H1 (cell line): ENCODE measurements at regions not wholly inside any gene's neighbourhood (a gene's known extent, or its start where the extent isn't known, plus 50 kb on each side); places are given as distances from the start of the nearest gene placed in this dataset.

ENCODE experiments used
- CTCF ChIA-PET: fragments of 300-600 bp; sonication (Branson Sonifier 250); formaldehyde crosslinking; loops from one replicate; lab custom pipeline; 2021; ENCODE audit not compliant: partially characterized antibody; lab: Charles Lee
- POLR2A ChIA-PET: fragments of 300-600 bp; sonication (Branson Sonifier 250); formaldehyde crosslinking; loops from one replicate; lab custom pipeline; 2021; ENCODE audit warnings: inconsistent platforms; ENCODE audit not compliant: partially characterized antibody; lab: Charles Lee
- DNase-seq, 2 experiments: peaks; one replicate each; pipeline versions ENCODE4 v3.0.0 to v3.0.0-alpha.2; 2010 to 2022; ENCODE audit warnings: low spot score in 2 of 2, low read depth in 1 of 2, mixed read lengths in 1 of 2
- FAIRE-seq: peaks from 2 replicates; lab custom pipeline; 2011; peaks lifted over from hg19 to GRCh38; lab: Jason Lieb, UNC
- H2AFZ ChIP-seq: 2 replicates; pipeline ENCODE4 v1.8.1; 2012; ENCODE audit warnings: low read length, inconsistent platforms
- H2AK5ac ChIP-seq: 2 replicates; pipeline ENCODE4 v1.6.1; 2013; ENCODE audit warnings: low read depth, low read length
- H2BK120ac ChIP-seq: replicated peaks from 2 replicates; pipeline ENCODE3; 2013; ENCODE audit warnings: low read depth, low read length, inconsistent platforms
- H2BK12ac ChIP-seq: 2 replicates; pipeline ENCODE4 v1.6.1; 2013; ENCODE audit warnings: low read depth, low read length
- H2BK15ac ChIP-seq: 2 replicates; pipeline ENCODE4 v1.6.1; 2013; ENCODE audit warnings: low read length
- H2BK20ac ChIP-seq: 2 replicates; pipeline ENCODE4 v1.6.1; 2013; ENCODE audit warnings: low read length
- H2BK5ac ChIP-seq: 2 replicates; pipeline ENCODE4 v1.6.1; 2013; ENCODE audit warnings: low read depth, low read length
- H3K14ac ChIP-seq: 2 replicates; pipeline ENCODE4 v1.6.1; 2013; ENCODE audit warnings: inconsistent platforms; ENCODE audit not compliant: insufficient read length
- H3K18ac ChIP-seq: 2 replicates; pipeline ENCODE4 v1.6.1; 2013; ENCODE audit warnings: low read length; ENCODE audit errors: extremely low read depth
- H3K23ac ChIP-seq: 2 replicates; pipeline ENCODE4 v1.6.1; 2013; ENCODE audit warnings: inconsistent platforms; ENCODE audit not compliant: insufficient read length
- H3K23me2 ChIP-seq: 2 replicates; pipeline ENCODE4 v1.6.1; 2013; ENCODE audit warnings: low read depth, low read length
- H3K27ac ChIP-seq: 2 replicates; pipeline ENCODE4 v1.6.1; 2011; ENCODE audit warnings: low read depth, low read length, inconsistent platforms
- H3K27me3 ChIP-seq, 4 experiments: replicated peaks in 1 of 4; 1 replicate in 1 of 4; 2 replicates in 3 of 4; pipeline versions ENCODE4 v1.6.1 to v1.8.1; 2011 to 2013; ENCODE audit warnings: low read length in 3 of 4, mild to moderate bottlenecking in 3 of 4, inconsistent platforms in 2 of 4, mixed read lengths in 2 of 4, moderate library complexity in 1 of 4; ENCODE audit not compliant: control insufficient read depth in 3 of 4, insufficient read depth in 3 of 4; ENCODE audit errors: extremely low read depth in 1 of 4
- H3K36me3 ChIP-seq, 4 experiments: 2 replicates each; pipeline versions ENCODE4 v1.6.1 to v1.8.1; 2011 to 2013; ENCODE audit warnings: mild to moderate bottlenecking in 4 of 4, low read length in 3 of 4, moderate library complexity in 2 of 4, control low read depth in 1 of 4, inconsistent platforms in 1 of 4; ENCODE audit not compliant: insufficient read depth in 4 of 4, control insufficient read depth in 2 of 4
- H3K4ac ChIP-seq: replicated peaks from 2 replicates; pipeline ENCODE3; 2013; ENCODE audit warnings: low read length, low read depth, mixed read lengths, inconsistent platforms; ENCODE audit not compliant: insufficient read length
- H3K4me1 ChIP-seq, 4 experiments: replicated peaks in 1 of 4; 1 replicate in 1 of 4; 2 replicates in 3 of 4; pipeline versions ENCODE4 v1.6.1 to v1.8.1; 2011 to 2013; ENCODE audit warnings: low read length in 3 of 4, inconsistent platforms in 2 of 4, mixed read lengths in 1 of 4; ENCODE audit not compliant: insufficient read depth in 4 of 4, control insufficient read depth in 3 of 4
- H3K4me2 ChIP-seq, 2 experiments: 2 replicates each; pipeline versions ENCODE4 v1.6.1 to v1.8.1; 2011 to 2013; ENCODE audit warnings: low read depth in 2 of 2, low read length in 2 of 2, control low read depth in 1 of 2, inconsistent platforms in 1 of 2, mild to moderate bottlenecking in 1 of 2; ENCODE audit not compliant: insufficient read depth in 1 of 2
- H3K4me3 ChIP-seq, 4 experiments: fragments of 200-600, 300-600 bp in 1 of 4; sonication (generic), shearing (Covaris generic), sonication (Bioruptor Twin) in 1 of 4; 2 replicates each; pipeline versions ENCODE4 v1.5.1 to v1.8.1; 2011 to 2016; ENCODE audit warnings: low read length in 4 of 4, low read depth in 3 of 4, control low read depth in 2 of 4, inconsistent platforms in 2 of 4, mild to moderate bottlenecking in 2 of 4, mixed read lengths in 1 of 4, moderate library complexity in 1 of 4; ENCODE audit not compliant: insufficient read depth in 2 of 4; ENCODE audit errors: extremely low read depth in 1 of 4
- H3K56ac ChIP-seq: replicated peaks from 2 replicates; pipeline ENCODE3; 2013; ENCODE audit warnings: low read depth, mild to moderate bottlenecking, mixed read lengths, low read length, inconsistent platforms; ENCODE audit not compliant: insufficient read length
- H3K79me1 ChIP-seq: 2 replicates; pipeline ENCODE4 v1.6.1; 2013; ENCODE audit warnings: low read depth, low read length, control low read depth
- H3K79me2 ChIP-seq, 2 experiments: 2 replicates each; pipeline versions ENCODE4 v1.6.1 to v1.8.1; 2012 to 2013; ENCODE audit warnings: low read length in 2 of 2, mild to moderate bottlenecking in 2 of 2, inconsistent platforms in 1 of 2; ENCODE audit not compliant: insufficient read depth in 2 of 2, control insufficient read depth in 1 of 2
- H3K9ac ChIP-seq, 4 experiments: replicated peaks in 1 of 4; 1 replicate in 1 of 4; 2 replicates in 3 of 4; pipeline versions ENCODE4 v1.6.1 to v1.8.1; 2011 to 2013; ENCODE audit warnings: low read depth in 3 of 4, low read length in 3 of 4, control low read depth in 2 of 4, mild to moderate bottlenecking in 2 of 4, moderate library complexity in 2 of 4, inconsistent platforms in 1 of 4; ENCODE audit errors: extremely low read depth in 1 of 4
- H3K9me3 ChIP-seq, 2 experiments: 2 replicates each; pipeline versions ENCODE4 v1.6.1 to v1.8.1; 2012 to 2013; ENCODE audit warnings: mild to moderate bottlenecking in 2 of 2, moderate library complexity in 2 of 2, control low read depth in 1 of 2, inconsistent platforms in 1 of 2, low read depth in 1 of 2, low read length in 1 of 2, mixed read lengths in 1 of 2; ENCODE audit not compliant: insufficient read depth in 2 of 2
- H4K20me1 ChIP-seq, 2 experiments: replicated peaks in 1 of 2; 2 replicates each; pipeline versions ENCODE3 to v1.8.1; 2011 to 2013; ENCODE audit warnings: inconsistent platforms in 2 of 2, low read length in 2 of 2, mild to moderate bottlenecking in 1 of 2; ENCODE audit not compliant: insufficient read depth in 2 of 2, control insufficient read depth in 1 of 2
- H4K5ac ChIP-seq: 2 replicates; pipeline ENCODE4 v1.6.1; 2013; ENCODE audit warnings: low read length, low read depth, mixed read lengths, inconsistent platforms; ENCODE audit not compliant: insufficient read length
- H4K8ac ChIP-seq: 2 replicates; pipeline ENCODE4 v1.8.0; 2013; ENCODE audit warnings: mild to moderate bottlenecking, moderate library complexity, low read length, inconsistent platforms; ENCODE audit not compliant: insufficient read depth; ENCODE audit errors: extremely low read depth
- H4K91ac ChIP-seq: replicated peaks from 2 replicates; pipeline ENCODE3; 2013; ENCODE audit warnings: low read length, mixed read lengths, inconsistent platforms; ENCODE audit not compliant: insufficient read length
- BCL11A ChIP-seq, 2 experiments: IDR thresholded peaks; one replicate each; pipeline ENCODE4 v1.6.1; 2011; ENCODE audit warnings: low read depth in 2 of 2, low read length in 2 of 2, mild to moderate bottlenecking in 2 of 2
- CBX5 ChIP-seq: fragments of 300-800, 300-1000 bp; sonication (generic); IDR thresholded peaks from 2 replicates; pipeline ENCODE4 v1.7.1; 2016; ENCODE audit warnings: antibody characterized with exemption, low read length, low read depth
- CEBPB ChIP-seq: IDR thresholded peaks from 2 replicates; pipeline ENCODE4 v1.6.1; 2012; ENCODE audit warnings: low read depth, low read length
- EGR1 ChIP-seq: IDR thresholded peaks from 2 replicates; pipeline ENCODE4 v1.6.1; 2011; ENCODE audit warnings: low read depth, low read length, borderline replicate concordance
- EP300 ChIP-seq, 2 experiments: IDR thresholded peaks; 1 replicate in 1 of 2; 2 replicates in 1 of 2; pipeline ENCODE4 v1.6.1; 2011 to 2012; ENCODE audit warnings: low read depth in 2 of 2, low read length in 2 of 2, mild to moderate bottlenecking in 2 of 2, borderline replicate concordance in 1 of 2, inconsistent platforms in 1 of 2, moderate library complexity in 1 of 2
- NANOG ChIP-seq: IDR thresholded peaks from 2 replicates; pipeline ENCODE4 v1.6.1; 2011; ENCODE audit warnings: low read length, low read depth, mild to moderate bottlenecking, inconsistent platforms; ENCODE audit not compliant: insufficient read depth, poor library complexity, severe bottlenecking
- RXRA ChIP-seq: IDR thresholded peaks from 2 replicates; pipeline ENCODE4 v1.6.1; 2011; ENCODE audit warnings: low read depth, mild to moderate bottlenecking, low read length, moderate library complexity; ENCODE audit not compliant: insufficient read depth
- SAP30 ChIP-seq: fragments of 300-600 bp; sonication (generic); IDR thresholded peaks from 2 replicates; pipeline ENCODE4 v1.7.1; 2012; ENCODE audit warnings: low read length, moderate library complexity, mild to moderate bottlenecking, inconsistent platforms; ENCODE audit not compliant: insufficient read depth, insufficient replicate concordance
- SP4 ChIP-seq: IDR thresholded peaks from 2 replicates; pipeline ENCODE4 v1.6.1; 2012; ENCODE audit warnings: low read length, inconsistent platforms
- SUZ12 ChIP-seq: fragments of 200-600 bp; sonication (generic); IDR thresholded peaks from 2 replicates; pipeline ENCODE4 v1.6.1; 2012; ENCODE audit warnings: mild to moderate bottlenecking, inconsistent platforms, low read length, moderate library complexity, mixed read lengths
- YY1 ChIP-seq: IDR thresholded peaks from 2 replicates; pipeline ENCODE4 v1.6.1; 2011; ENCODE audit warnings: low read depth, mild to moderate bottlenecking, low read length
- WGBS, 2 experiments: shearing (Covaris generic) in 1 of 2; methylation state at CpG; one replicate each; pipeline versions ENCODE4 v1.1.6 to v1.1.7; 2013 to 2015; ENCODE audit warnings: low lambda C conversion rate in 2 of 2, mixed read lengths in 2 of 2, inconsistent platforms in 1 of 2, low coverage in 1 of 2, missing lambda C conversion rate in 1 of 2; ENCODE audit not compliant: insufficient replicate concordance in 2 of 2, insufficient coverage in 1 of 2, insufficient read length in 1 of 2; ENCODE audit errors: extremely low coverage in 1 of 2, missing lambda C conversion rate in 1 of 2; 5-methylcytosine and 5-hydroxymethylcytosine counted together

GRCh38 chr13:80262051-80262695 lies 78.8 kb downstream of the SPRY2 start:
- H3K23me2 ChIP-seq = 0 out of 2 replicates have a peak, but pooled peaks cover 2% of the 10 kb centered on the region
- ChIA-PET CTCF (interaction anchor here (0.5 to 1.7 kb wide), 5 partner anchors 8 to 662 kb away, joined by 3 read pairs; no protein-coding TSS in a partner anchor), POLR2A (no interaction called here)
- H3K18ac ChIP-seq = no peak overlapping the region; the same call in 1 of the 2 replicates
- H2BK12ac ChIP-seq = no peak overlapping the region
- H3K27ac ChIP-seq = no peak overlapping the region
- H3K4me2 ChIP-seq = no peak overlapping the region
- H3K9ac ChIP-seq = no peak overlapping the region
- no peaks in the 10 kb centered on the region for H3K36me3 ChIP-seq
- H4K8ac ChIP-seq = no peak overlapping the region
- H4K5ac ChIP-seq = no peak overlapping the region
- no peak overlapping the region for H2BK120ac ChIP-seq
- 0 out of 4 replicates have a peak, but pooled peaks cover 0 to 3% of the 10 kb centered on the region in 2 experiments for H3K9me3 ChIP-seq
- H3K27me3 ChIP-seq = no peaks in the 10 kb centered on the region
- FAIRE-seq (no peak), DNase-seq (no peak)
- no peak overlapping the region for H3K23ac ChIP-seq
- H3K4me1 ChIP-seq = no peaks in the 10 kb centered on the region
- no peak overlapping the region for H3K56ac ChIP-seq
- no peak overlapping the region for H2AK5ac ChIP-seq
- H2AFZ ChIP-seq = no peak overlapping the region
- H3K14ac ChIP-seq = no peak overlapping the region
- H3K4ac ChIP-seq = no peak overlapping the region
- no peak overlapping the region for H4K91ac ChIP-seq
- no peaks in the 10 kb centered on the region for H3K79me1 ChIP-seq
- TF ChIP-seq EP300 (IDR thresholded peaks at IDR 0.05; ENCODE audit: borderline replicate concordance in 1 of 2, low read depth in 2 of 2, low read length in 2 of 2) (no peak), CEBPB (no peak), YY1 (no peak), SAP30 (no peak), EGR1 (no peak), BCL11A (IDR thresholded peaks at IDR 0.05; ENCODE audit: low read depth in 2 of 2, low read length in 2 of 2) (no peak), SUZ12 (no peak), RXRA (no peak), SP4 (no peak), CBX5 (no peak), NANOG (no peak)
- 91% methylated on average over 5 of the region's 5 CpGs; no CpG with 5 or more reads in 1 of the 2 experiments for WGBS, 2 experiments
- no peak overlapping the region for H3K4me3 ChIP-seq
- H2BK15ac ChIP-seq = no peak overlapping the region
- no peaks in the 10 kb centered on the region for H3K79me2 ChIP-seq
- no peaks in the 10 kb centered on the region for H4K20me1 ChIP-seq
- no peak overlapping the region for H2BK20ac ChIP-seq
- no peak overlapping the region for H2BK5ac ChIP-seq
